ENCODE measurements at regions not wholly inside any gene's neighbourhood (a gene's known extent, or its start where the extent isn't known, plus 50 kb on each side); places are given as distances from the start of the nearest gene placed in this dataset.

GRCh38 chr20:61127311-61128039 is 124.6 kb upstream of the CDH4 start:
- Histone ChIP-seq H2BK12ac (ENCODE audit: low read depth, low read length) (no peak overlapping the region), H3K36me3 (ENCODE audit: control insufficient read depth in 2 of 4, insufficient read depth in 4 of 4, low read length in 3 of 4) (no peaks in the 10 kb centered on the region), H3K4ac (replicated peaks; ENCODE audit: insufficient read length, low read depth, low read length) (no peak overlapping the region), H2BK5ac (ENCODE audit: low read depth, low read length) (no peak overlapping the region), H3K56ac (replicated peaks; ENCODE audit: insufficient read length, low read depth, low read length) (no peak overlapping the region), H3K79me2 (ENCODE audit: control insufficient read depth in 1 of 2, insufficient read depth in 2 of 2, low read length in 2 of 2) (no peaks in the 10 kb centered on the region), H3K79me1 (ENCODE audit: low read depth, low read length) (no peaks in the 10 kb centered on the region), H3K27me3 (replicated peaks in 1 of 4; ENCODE audit: control insufficient read depth in 3 of 4, extremely low read depth in 1 of 4, insufficient read depth in 3 of 4, low read length in 3 of 4) (peaks cover 0 to 32% (median 21%) of the 10 kb centered on the region in 4 experiments; a peak in 4 of 7 replicates), H3K18ac (ENCODE audit: extremely low read depth, low read length) (no peak overlapping the region), H4K91ac (replicated peaks; ENCODE audit: insufficient read length, low read length) (no peak overlapping the region), H2AK5ac (ENCODE audit: low read depth, low read length) (no peak overlapping the region), H2BK20ac (ENCODE audit: low read length) (no peak overlapping the region), H2BK15ac (ENCODE audit: low read length) (no peak overlapping the region), H3K9ac (replicated peaks in 1 of 4; ENCODE audit: extremely low read depth in 1 of 4, low read depth in 3 of 4, low read length in 3 of 4) (no peak overlapping the region), H3K14ac (ENCODE audit: insufficient read length) (no peak overlapping the region), H2BK120ac (replicated peaks; ENCODE audit: low read depth, low read length) (no peak overlapping the region), H3K23me2 (ENCODE audit: low read depth, low read length) (no peaks in the 10 kb centered on the region), H4K5ac (ENCODE audit: insufficient read length, low read depth, low read length) (no peak overlapping the region), H4K8ac (ENCODE audit: extremely low read depth, insufficient read depth, low read length) (no peak overlapping the region), H3K9me3 (ENCODE audit: insufficient read depth in 2 of 2, low read depth in 1 of 2, low read length in 1 of 2) (no peaks in the 10 kb centered on the region), H3K27ac (ENCODE audit: low read depth, low read length) (no peak overlapping the region), H3K4me1 (replicated peaks in 1 of 4; ENCODE audit: control insufficient read depth in 3 of 4, insufficient read depth in 4 of 4, low read length in 3 of 4) (no peaks in the 10 kb centered on the region), H3K23ac (ENCODE audit: insufficient read length) (no peak overlapping the region), H3K4me3 (ENCODE audit: extremely low read depth in 1 of 4, insufficient read depth in 2 of 4, low read depth in 3 of 4, low read length in 4 of 4) (no peak overlapping the region), H3K4me2 (ENCODE audit: insufficient read depth in 1 of 2, low read depth in 2 of 2, low read length in 2 of 2) (no peak overlapping the region), H4K20me1 (replicated peaks in 1 of 2; ENCODE audit: control insufficient read depth in 1 of 2, insufficient read depth in 2 of 2, low read length in 2 of 2) (peaks cover 0 to 2% of the 10 kb centered on the region in 2 experiments), H2AFZ (ENCODE audit: low read length) (no peak overlapping the region)
- DNase-seq (ENCODE audit: low read depth in 1 of 2, low spot score in 2 of 2) (no peak), FAIRE-seq (no peak)
- no peak for TF ChIP-seq TAF1 (IDR thresholded peaks at IDR 0.05; ENCODE audit: low read depth, low read length)
- TF ChIP-seq ZNF274 (IDR thresholded peaks at IDR 0.05; ENCODE audit: borderline replicate concordance, extremely low read depth, low read length) = no peak
- TF ChIP-seq BRCA1 (IDR thresholded peaks at IDR 0.05; ENCODE audit: low read depth, low read length) = no peak
- TF ChIP-seq FOSL1 (IDR thresholded peaks at IDR 0.05; ENCODE audit: insufficient read depth, low read depth, low read length) = no peak
- no peak for TF ChIP-seq NANOG (IDR thresholded peaks at IDR 0.05; ENCODE audit: insufficient read depth, low read depth, low read length, poor library complexity, severe bottlenecking)
- no peak for TF ChIP-seq KDM4A (IDR thresholded peaks at IDR 0.05; ENCODE audit: low read depth, low read length, severe bottlenecking)
- no peak for TF ChIP-seq CHD1 (IDR thresholded peaks at IDR 0.05; ENCODE audit: low read depth, low read length)
- TF ChIP-seq RAD21 (IDR thresholded peaks at IDR 0.05 in 1 of 2, conservative IDR thresholded peaks at IDR 0.05 in 1 of 2; ENCODE audit: low read depth in 2 of 2, low read length in 2 of 2) = no peak
- no peak for TF ChIP-seq SAP30 (IDR thresholded peaks at IDR 0.05; ENCODE audit: insufficient read depth, insufficient replicate concordance, low read length)
- no peak for TF ChIP-seq CBX8 (IDR thresholded peaks at IDR 0.05; ENCODE audit: borderline replicate concordance, low read depth, low read length)
- TF ChIP-seq HDAC6 (IDR thresholded peaks at IDR 0.05; ENCODE audit: low read depth, low read length) = no peak
- POLR2A ChIA-PET (ENCODE audit: partially characterized antibody) = no interaction called here
- 92% methylated on average over 11 of the region's 12 CpGs; no CpG with 5 or more reads in 1 of the 2 experiments for WGBS, 2 experiments (ENCODE audit: extremely low coverage in 1 of 2, insufficient coverage in 1 of 2, insufficient read length in 1 of 2, insufficient replicate concordance in 2 of 2, low coverage in 1 of 2, low lambda C conversion rate in 2 of 2, missing lambda C conversion rate in 1 of 2)
- CTCF ChIA-PET (ENCODE audit: partially characterized antibody) = no interaction called here

All from H1 (cell line).